ENCODE measurements at regions not wholly inside any gene's neighbourhood (a gene's known extent, or its start where the extent isn't known, plus 50 kb on each side); places are given as distances from the start of the nearest gene placed in this dataset.

DNA sequence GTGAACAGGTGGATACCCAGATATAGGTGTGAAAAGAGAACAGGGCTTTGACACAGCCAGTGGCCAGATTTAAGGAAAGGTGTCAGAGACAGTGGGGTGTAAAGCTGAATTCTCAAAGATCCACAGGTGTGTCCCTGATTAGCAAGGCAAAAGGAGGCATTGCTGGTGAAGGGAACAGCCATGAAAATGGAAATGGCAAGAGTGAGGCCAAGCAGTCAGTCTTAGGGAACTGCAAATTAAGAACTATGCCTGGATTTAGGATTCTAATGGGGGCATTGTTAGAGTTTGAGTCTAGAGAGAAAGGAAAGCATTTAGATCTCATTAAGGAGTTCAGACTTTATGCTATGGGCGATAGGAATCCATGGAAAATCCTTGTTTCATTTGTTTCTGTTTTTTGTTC lies 789.2 kb downstream of the MAFB start:
- TF ChIP-seq, protein P1, sequence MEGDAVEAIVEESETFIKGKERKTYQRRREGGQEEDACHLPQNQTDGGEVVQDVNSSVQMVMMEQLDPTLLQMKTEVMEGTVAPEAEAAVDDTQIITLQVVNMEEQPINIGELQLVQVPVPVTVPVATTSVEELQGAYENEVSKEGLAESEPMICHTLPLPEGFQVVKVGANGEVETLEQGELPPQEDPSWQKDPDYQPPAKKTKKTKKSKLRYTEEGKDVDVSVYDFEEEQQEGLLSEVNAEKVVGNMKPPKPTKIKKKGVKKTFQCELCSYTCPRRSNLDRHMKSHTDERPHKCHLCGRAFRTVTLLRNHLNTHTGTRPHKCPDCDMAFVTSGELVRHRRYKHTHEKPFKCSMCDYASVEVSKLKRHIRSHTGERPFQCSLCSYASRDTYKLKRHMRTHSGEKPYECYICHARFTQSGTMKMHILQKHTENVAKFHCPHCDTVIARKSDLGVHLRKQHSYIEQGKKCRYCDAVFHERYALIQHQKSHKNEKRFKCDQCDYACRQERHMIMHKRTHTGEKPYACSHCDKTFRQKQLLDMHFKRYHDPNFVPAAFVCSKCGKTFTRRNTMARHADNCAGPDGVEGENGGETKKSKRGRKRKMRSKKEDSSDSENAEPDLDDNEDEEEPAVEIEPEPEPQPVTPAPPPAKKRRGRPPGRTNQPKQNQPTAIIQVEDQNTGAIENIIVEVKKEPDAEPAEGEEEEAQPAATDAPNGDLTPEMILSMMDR (IDR thresholded peaks at IDR 0.05; ENCODE audit: poor library complexity): no peak
- no peak for TF ChIP-seq EZH2 (IDR thresholded peaks at IDR 0.05; ENCODE audit: borderline replicate concordance)
- no peak for TF ChIP-seq EZH2phosphoT487 (IDR thresholded peaks at IDR 0.05; ENCODE audit: low read depth, severe bottlenecking, unreplicated experiment)
- H2AFZ ChIP-seq: no peak overlapping the region
- H3K9me3 ChIP-seq (ENCODE audit: low read depth): no peaks in the 10 kb centered on the region
- no peaks in the 10 kb centered on the region for H3K27me3 ChIP-seq
- H3K36me3 ChIP-seq (replicated peaks; ENCODE audit: insufficient read depth, low read depth): no peaks in the 10 kb centered on the region
- 100% methylated on average over 1 of the region's 1 CpG for WGBS (ENCODE audit: low lambda C conversion rate, missing lambda C conversion rate)
- H3K79me2 ChIP-seq: no peaks in the 10 kb centered on the region
- no peak overlapping the region for H3K4me2 ChIP-seq
- H3K4me3 ChIP-seq: no peak overlapping the region
- no peak overlapping the region for H3K27ac ChIP-seq
- no peaks in the 10 kb centered on the region for H3K9me2 ChIP-seq (replicated peaks; ENCODE audit: insufficient read depth)
- H3K4me1 ChIP-seq (ENCODE audit: insufficient read depth): peaks cover 9% of the 10 kb centered on the region
- no peak for DNase-seq (ENCODE audit: low spot score)
- H4K20me1 ChIP-seq (ENCODE audit: insufficient read depth, poor library complexity, severe bottlenecking): no peaks in the 10 kb centered on the region

DNA sequence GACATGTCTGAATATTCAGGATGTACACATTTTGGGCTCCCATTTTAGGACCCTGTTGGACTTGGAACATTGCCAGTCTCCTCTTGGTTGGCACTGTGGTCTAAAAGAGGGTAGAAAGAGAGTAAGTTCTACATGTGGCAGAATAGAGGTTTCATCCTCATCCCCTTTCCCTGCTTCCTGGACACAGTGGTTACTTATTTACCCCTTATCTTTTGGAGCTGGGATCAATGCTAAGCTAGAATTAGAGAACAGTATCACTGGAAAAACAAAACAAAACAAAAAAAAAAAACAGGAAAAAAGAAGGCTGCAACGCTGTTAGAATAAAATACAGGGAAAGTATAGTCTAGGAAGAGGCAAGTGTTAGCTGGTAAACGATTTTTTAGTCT lies 790.6 kb downstream of the MAFB start:
- H3K27me3 ChIP-seq: no peaks in the 10 kb centered on the region
- no peaks in the 10 kb centered on the region for H3K9me2 ChIP-seq (replicated peaks; ENCODE audit: insufficient read depth)
- no peaks in the 10 kb centered on the region for H3K79me2 ChIP-seq
- H3K4me2 ChIP-seq: no peak overlapping the region
- DNase-seq (ENCODE audit: low spot score): no peak
- H3K36me3 ChIP-seq (replicated peaks; ENCODE audit: insufficient read depth, low read depth): no peaks in the 10 kb centered on the region
- WGBS (ENCODE audit: low lambda C conversion rate, missing lambda C conversion rate): 52% methylated on average over 2 of the region's 2 CpGs
- no peaks in the 10 kb centered on the region for H3K4me1 ChIP-seq (ENCODE audit: insufficient read depth)
- H4K20me1 ChIP-seq (ENCODE audit: insufficient read depth, poor library complexity, severe bottlenecking): no peaks in the 10 kb centered on the region
- no peak overlapping the region for H3K27ac ChIP-seq
- no peak overlapping the region for H2AFZ ChIP-seq
- no peak overlapping the region for H3K4me3 ChIP-seq
- no peaks in the 10 kb centered on the region for H3K9me3 ChIP-seq (ENCODE audit: low read depth)
- TF ChIP-seq EZH2phosphoT487 (IDR thresholded peaks at IDR 0.05; ENCODE audit: low read depth, severe bottlenecking, unreplicated experiment) (no peak), EZH2 (IDR thresholded peaks at IDR 0.05; ENCODE audit: borderline replicate concordance) (no peak)
- TF ChIP-seq, protein P1 (IDR thresholded peaks at IDR 0.05; ENCODE audit: poor library complexity): no peak

DNA sequence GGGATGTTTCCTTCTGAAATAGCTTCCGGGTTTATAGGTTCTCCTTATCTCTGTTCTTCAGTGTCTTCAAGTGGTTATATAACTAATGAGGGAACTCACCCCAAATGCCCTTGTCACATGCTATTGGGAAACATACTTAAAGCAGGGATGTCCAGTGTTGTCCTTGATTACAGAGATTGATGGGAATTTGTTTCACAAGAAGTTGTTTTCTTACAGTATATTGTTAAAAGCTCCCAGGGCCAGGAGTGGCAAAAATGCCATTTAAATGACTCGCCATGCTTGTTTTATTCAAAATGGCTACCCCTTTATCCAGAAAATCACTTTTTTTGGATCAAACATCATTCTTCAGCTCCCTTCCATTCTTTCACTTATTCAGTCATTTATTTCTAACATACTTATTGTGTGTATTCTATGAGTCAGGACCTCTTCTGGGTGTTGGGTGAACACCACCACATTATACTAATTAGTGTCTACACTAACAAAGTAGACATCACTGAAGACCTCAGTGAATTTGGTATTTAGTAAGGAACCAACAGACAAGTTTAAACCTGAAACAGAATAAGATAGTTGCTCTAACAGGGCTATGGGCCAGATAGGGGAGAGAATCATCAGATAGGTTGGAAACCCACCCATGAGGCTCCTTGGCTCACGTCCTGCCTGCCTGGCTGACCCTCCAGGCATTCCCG lies 791.1 kb downstream of the MAFB start:
- Histone ChIP-seq H3K4me1 (ENCODE audit: insufficient read depth) (peaks cover 2% of the 10 kb centered on the region), H3K27me3 (no peaks in the 10 kb centered on the region), H3K27ac (no peak overlapping the region), H3K4me2 (no peak overlapping the region), H3K36me3 (replicated peaks; ENCODE audit: insufficient read depth, low read depth) (no peaks in the 10 kb centered on the region), H3K9me3 (ENCODE audit: low read depth) (no peaks in the 10 kb centered on the region), H3K4me3 (no peak overlapping the region), H2AFZ (no peak overlapping the region), H4K20me1 (ENCODE audit: insufficient read depth, poor library complexity, severe bottlenecking) (no peaks in the 10 kb centered on the region), H3K79me2 (no peaks in the 10 kb centered on the region), H3K9me2 (replicated peaks; ENCODE audit: insufficient read depth) (no peaks in the 10 kb centered on the region)
- TF ChIP-seq EZH2 (IDR thresholded peaks at IDR 0.05; ENCODE audit: borderline replicate concordance) (no peak), EZH2phosphoT487 (IDR thresholded peaks at IDR 0.05; ENCODE audit: low read depth, severe bottlenecking, unreplicated experiment) (no peak)
- TF ChIP-seq, protein P1 (IDR thresholded peaks at IDR 0.05; ENCODE audit: poor library complexity): no peak
- DNase-seq (ENCODE audit: low spot score): no peak
- WGBS (ENCODE audit: low lambda C conversion rate, missing lambda C conversion rate): 87% methylated on average over 4 of the region's 4 CpGs
